HepG2 (cell line): ENCODE measurements at regions not wholly inside any gene's neighbourhood (a gene's known extent, or its start where the extent isn't known, plus 50 kb on each side); places are given as distances from the start of the nearest gene placed in this dataset.

Experiments
- ATAC-seq: fragments of 200-7000 bp; cut with Tn5 transposase; 3 replicates; pipeline ENCODE4 v1.9.1; 2020; ENCODE audit warnings: mild to moderate bottlenecking, moderate library complexity
- BruUV-seq: library from RNA; stranded (reverse); fragments of 400-500 nt; replicated peaks from 2 replicates; lab custom pipeline; 2021; lab: Mats Ljungman, UMichigan
- CTCF ChIA-PET: fragments of 300-600 bp; formaldehyde crosslinking; extraction: SDS; loops from one replicate; lab custom pipeline; 2021; ENCODE audit warnings: low total read pairs, inconsistent platforms, low intra/inter-chr PET ratio; lab: Yijun Ruan, JAX
- POLR2A ChIA-PET: fragments of 350-600 bp; sonication (Branson Sonifier 250); formaldehyde crosslinking; loops from one replicate; lab custom pipeline; 2020; ENCODE audit warnings: antibody characterized with exemption, inconsistent platforms; lab: Yijun Ruan, JAX
- DNase-seq: peaks from one replicate; pipeline ENCODE4 v3.0.0-alpha.2; 2015; ENCODE audit warnings: low spot score
- FAIRE-seq: peaks from 3 replicates; lab custom pipeline; 2011; peaks lifted over from hg19 to GRCh38; lab: Jason Lieb, UNC
- H2AFZ ChIP-seq: one replicate; pipeline ENCODE4 v1.6.1; 2011; ENCODE audit warnings: low read length, inconsistent platforms
- H3K27ac ChIP-seq: fragments of 300-600 bp; 3 replicates; pipeline ENCODE4 v1.8.0; 2011; ENCODE audit warnings: mixed run types, mild to moderate bottlenecking, mixed read lengths, low read length, inconsistent platforms; ENCODE audit not compliant: insufficient read depth; ENCODE audit errors: extremely low read length
- H3K27me3 ChIP-seq, 2 experiments: fragments of 200-600 bp in 1 of 2; 2 replicates in 1 of 2; 3 replicates in 1 of 2; pipeline versions ENCODE4 v1.6.0 to v1.8.0; 2011; ENCODE audit warnings: low read length in 2 of 2, mild to moderate bottlenecking in 2 of 2, moderate library complexity in 2 of 2, inconsistent platforms in 1 of 2; ENCODE audit not compliant: insufficient read depth in 2 of 2, control insufficient read depth in 1 of 2
- H3K36me3 ChIP-seq, 2 experiments: fragments of 200-600 bp in 1 of 2; replicated peaks in 1 of 2; 2 replicates in 1 of 2; 3 replicates in 1 of 2; pipeline versions ENCODE4 v1.5.1 to v1.8.0; 2011; ENCODE audit warnings: low read length in 2 of 2, inconsistent platforms in 1 of 2; ENCODE audit not compliant: insufficient read depth in 2 of 2, control insufficient read depth in 1 of 2
- H3K4me1 ChIP-seq: 2 replicates; pipeline ENCODE4 v1.5.1; 2012; ENCODE audit warnings: low read length, inconsistent platforms; ENCODE audit not compliant: insufficient read depth
- H3K4me2 ChIP-seq: 2 replicates; pipeline ENCODE4 v1.6.0; 2011; ENCODE audit warnings: low read depth, low read length, inconsistent platforms
- H3K4me3 ChIP-seq, 3 experiments: fragments of 200-600 bp in 1 of 3; sonication (generic), shearing (Covaris generic) in 1 of 3; replicated peaks in 1 of 3; 2 replicates each; pipeline ENCODE4 v1.5.1; 2011 to 2016; ENCODE audit warnings: low read length in 3 of 3, inconsistent platforms in 2 of 3, low read depth in 2 of 3, mild to moderate bottlenecking in 2 of 3, control low read depth in 1 of 3, mixed read lengths in 1 of 3; ENCODE audit not compliant: insufficient read depth in 1 of 3
- H3K79me2 ChIP-seq: one replicate; pipeline ENCODE4 v1.6.1; 2011; ENCODE audit warnings: low read length, inconsistent platforms; ENCODE audit not compliant: insufficient read depth
- H3K9ac ChIP-seq: 2 replicates; pipeline ENCODE4 v1.6.0; 2011; ENCODE audit warnings: mild to moderate bottlenecking, low read depth, low read length, inconsistent platforms; ENCODE audit not compliant: insufficient read depth
- H3K9me3 ChIP-seq: 2 replicates; pipeline ENCODE4 v1.5.1; 2012; ENCODE audit warnings: mild to moderate bottlenecking, low read length
- H4K20me1 ChIP-seq: 2 replicates; pipeline ENCODE4 v1.6.0; 2011; ENCODE audit warnings: inconsistent platforms, mild to moderate bottlenecking, low read length, moderate library complexity; ENCODE audit not compliant: insufficient read depth
- ETV5 ChIP-seq: IDR thresholded peaks from 2 replicates; pipeline ENCODE4 v1.6.1; 2018; ENCODE audit warnings: missing biosample characterization, missing genetic modification reagents, inconsistent platforms, borderline replicate concordance
- FOXA3 ChIP-seq: IDR thresholded peaks from 2 replicates; pipeline ENCODE4 v1.6.1; 2016; ENCODE audit warnings: missing genetic modification reagents, missing compliant biosample characterization
- HNRNPLL ChIP-seq: fragments of 200-400 bp; formaldehyde crosslinking; IDR thresholded peaks from 2 replicates; pipeline ENCODE4 v1.6.1; 2017; ENCODE audit warnings: mild to moderate bottlenecking, low read depth, low read length; ENCODE audit not compliant: poor library complexity, severe bottlenecking
- NFAT5 ChIP-seq: sonication (generic); formaldehyde crosslinking; IDR thresholded peaks from 2 replicates; pipeline ENCODE4 v1.4.0; 2020; ENCODE audit warnings: missing genetic modification reagents
- POLR2G ChIP-seq: fragments of 200-400 bp; formaldehyde crosslinking; IDR thresholded peaks from 2 replicates; pipeline ENCODE4 v1.6.1; 2018; ENCODE audit warnings: mild to moderate bottlenecking, low read depth, low read length, moderate library complexity
- RELA ChIP-seq: sonication (generic); formaldehyde crosslinking; IDR thresholded peaks from 2 replicates; pipeline ENCODE4 v1.4.0; 2020; ENCODE audit warnings: missing genetic modification reagents
- TBP ChIP-seq: sonication (generic); formaldehyde crosslinking; IDR thresholded peaks from 2 replicates; pipeline ENCODE4 v1.5.0; 2020; ENCODE audit warnings: missing genetic modification reagents
- ZBTB8A ChIP-seq: sonication (generic); formaldehyde crosslinking; IDR thresholded peaks from 2 replicates; pipeline ENCODE4 v1.4.0; 2020; ENCODE audit warnings: mild to moderate bottlenecking, low read depth, missing genetic modification reagents, borderline replicate concordance
- ZNF225 ChIP-seq: sonication (generic); formaldehyde crosslinking; IDR thresholded peaks from 2 replicates; pipeline ENCODE4 v1.4.0; 2020; ENCODE audit warnings: mild to moderate bottlenecking, missing genetic modification reagents
- ZNF263 ChIP-seq: sonication (generic); formaldehyde crosslinking; IDR thresholded peaks from 2 replicates; pipeline ENCODE4 v1.4.0; 2020; ENCODE audit warnings: missing genetic modification reagents
- ZNF790 ChIP-seq: sonication (generic); formaldehyde crosslinking; IDR thresholded peaks from 2 replicates; pipeline ENCODE4 v1.8.0; 2022; ENCODE audit warnings: missing genetic modification reagents, mild to moderate bottlenecking, borderline replicate concordance
- WGBS: methylation state at CpG from one replicate; pipeline ENCODE4 v1.1.6; 2017; ENCODE audit warnings: low lambda C conversion rate; 5-methylcytosine and 5-hydroxymethylcytosine counted together
- in situ Hi-C: cut with HindIII; loops from 2 replicates; pipeline ENCODE4 v1.10.0; 2017; ENCODE audit warnings: low pct_unique_long_range_greater_than_20kb; ENCODE audit not compliant: extremely low pct_ligation_motif_present
- intact Hi-C: fragments of 100-400 bp; cut with micrococcal nuclease; formaldehyde crosslinking; loops from one replicate; pipeline ENCODE4 v1.10.0; 2022; ENCODE audit not compliant: unreplicated experiment
- TF ChIP-seq, protein P1 (sequence below): IDR thresholded peaks from 2 replicates; pipeline ENCODE4 v1.6.1; 2016; ENCODE audit warnings: low read depth, borderline replicate concordance
- TF ChIP-seq, protein P2 (sequence below): sonication (generic); formaldehyde crosslinking; IDR thresholded peaks from 2 replicates; pipeline ENCODE4 v1.5.0; 2020; ENCODE audit warnings: missing genetic modification reagents

GRCh38 chr1:208476846-208477170 is 232.6 kb upstream of the PLXNA2 start:
- TF ChIP-seq TBP (CRISPR knock-in tag) (no peak), ZNF790 (CRISPR knock-in tag) (no peak), POLR2G (no peak), NFAT5 (CRISPR knock-in tag) (no peak), ZNF225 (CRISPR knock-in tag) (no peak), RELA (CRISPR knock-in tag) (no peak), FOXA3 (CRISPR knock-in tag) (no peak), ZBTB8A (CRISPR knock-in tag) (no peak), ZNF263 (CRISPR knock-in tag) (no peak), HNRNPLL (no peak), ETV5 (CRISPR knock-in tag) (no peak)
- TF ChIP-seq, protein P1, sequence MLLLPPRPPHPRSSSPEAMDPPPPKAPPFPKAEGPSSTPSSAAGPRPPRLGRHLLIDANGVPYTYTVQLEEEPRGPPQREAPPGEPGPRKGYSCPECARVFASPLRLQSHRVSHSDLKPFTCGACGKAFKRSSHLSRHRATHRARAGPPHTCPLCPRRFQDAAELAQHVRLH (CRISPR knock-in tag): no peak
- TF ChIP-seq, protein P2, sequence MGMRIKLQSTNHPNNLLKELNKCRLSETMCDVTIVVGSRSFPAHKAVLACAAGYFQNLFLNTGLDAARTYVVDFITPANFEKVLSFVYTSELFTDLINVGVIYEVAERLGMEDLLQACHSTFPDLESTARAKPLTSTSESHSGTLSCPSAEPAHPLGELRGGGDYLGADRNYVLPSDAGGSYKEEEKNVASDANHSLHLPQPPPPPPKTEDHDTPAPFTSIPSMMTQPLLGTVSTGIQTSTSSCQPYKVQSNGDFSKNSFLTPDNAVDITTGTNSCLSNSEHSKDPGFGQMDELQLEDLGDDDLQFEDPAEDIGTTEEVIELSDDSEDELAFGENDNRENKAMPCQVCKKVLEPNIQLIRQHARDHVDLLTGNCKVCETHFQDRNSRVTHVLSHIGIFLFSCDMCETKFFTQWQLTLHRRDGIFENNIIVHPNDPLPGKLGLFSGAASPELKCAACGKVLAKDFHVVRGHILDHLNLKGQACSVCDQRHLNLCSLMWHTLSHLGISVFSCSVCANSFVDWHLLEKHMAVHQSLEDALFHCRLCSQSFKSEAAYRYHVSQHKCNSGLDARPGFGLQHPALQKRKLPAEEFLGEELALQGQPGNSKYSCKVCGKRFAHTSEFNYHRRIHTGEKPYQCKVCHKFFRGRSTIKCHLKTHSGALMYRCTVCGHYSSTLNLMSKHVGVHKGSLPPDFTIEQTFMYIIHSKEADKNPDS (CRISPR knock-in tag): no peak
- FAIRE-seq (no peak), ATAC-seq (no peak), DNase-seq (no peak)
- Histone ChIP-seq H3K4me2 (no peak overlapping the region), H4K20me1 (no peaks in the 10 kb centered on the region), H3K4me3 (no peak overlapping the region), H3K27ac (no peak overlapping the region), H3K79me2 (no peaks in the 10 kb centered on the region), H3K36me3 (no peaks in the 10 kb centered on the region), H3K9me3 (no peaks in the 10 kb centered on the region), H2AFZ (no peak overlapping the region), H3K27me3 (no peaks in the 10 kb centered on the region), H3K4me1 (no peaks in the 10 kb centered on the region), H3K9ac (no peak overlapping the region)
- intact Hi-C loops: no loop called here
- POLR2A ChIA-PET: no interaction called here
- BruUV-seq: no TSS peak
- in situ Hi-C loops: no loop called here
- WGBS: 38% methylated on average over 2 of the region's 2 CpGs
- CTCF ChIA-PET: no interaction called here
